Testis (tissue), 2 donors: ENCODE measurements at regions not wholly inside any gene's neighbourhood (a gene's known extent, or its start where the extent isn't known, plus 50 kb on each side); places are given as distances from the start of the nearest gene placed in this dataset.

Experiments used
- CTCF ChIP-seq, 3 experiments: fragments of 450-650 bp in 2 of 3; fragments of 200-600 bp in 1 of 3; sonication (generic) in 1 of 3; IDR thresholded peaks; one replicate each; pipeline ENCODE4 v1.5.1; 2016 to 2019; ENCODE audit warnings: antibody characterized with exemption in 3 of 3, mild to moderate bottlenecking in 2 of 3, moderate library complexity in 1 of 3
- POLR2A ChIP-seq: fragments of 450-650 bp; IDR thresholded peaks from one replicate; pipeline ENCODE4 v1.6.1; 2017; ENCODE audit warnings: antibody characterized with exemption, mild to moderate bottlenecking, moderate library complexity

- no peak for TF ChIP-seq CTCF (IDR thresholded peaks at IDR 0.05)
- no peak for TF ChIP-seq POLR2A
Observed at GRCh38 chr21:36606287-36606982, 92.5 kb upstream of the SIM2 start.
